Fibroblast of skin of back (primary cell): ENCODE measurements at regions not wholly inside any gene's neighbourhood (a gene's known extent, or its start where the extent isn't known, plus 50 kb on each side); places are given as distances from the start of the nearest gene placed in this dataset.
A peak's percentile ranks its signal among the peaks of the same experiment; 100 is the strongest.

Experiments used
- DNase-seq: peaks from one replicate; pipeline ENCODE4 v3.0.0-alpha.2; 2013

- no peak for DNase-seq
Observed at GRCh38 chr16:85971902-85972638, 73.1 kb downstream of the IRF8 start.

GRCh38 chr16:85974428-85975375, 75.7 kb downstream of the IRF8 start:
- DNase-seq, result no peak

- DNase-seq, result no peak
Observed at GRCh38 chr16:85975451-85975981, 76.6 kb downstream of the IRF8 start.

GRCh38 chr16:85978291-85978775, 79.4 kb downstream of the IRF8 start:
- no peak for DNase-seq

- no peak for DNase-seq
Observed at GRCh38 chr16:85978976-85979375, 80.0 kb downstream of the IRF8 start.

GRCh38 chr16:85979605-85980004, 80.6 kb downstream of the IRF8 start:
- no peak for DNase-seq

- no peak for DNase-seq
Observed at GRCh38 chr16:85980686-85981085, 81.7 kb downstream of the IRF8 start.

GRCh38 chr16:85981826-85982562, 83.0 kb downstream of the IRF8 start:
- no peak for DNase-seq

- DNase-seq, result no peak
Observed at GRCh38 chr16:85982563-85982939, 83.6 kb downstream of the IRF8 start.

- DNase-seq, result no peak
Observed at GRCh38 chr16:85983064-85983463, 84.1 kb downstream of the IRF8 start.

GRCh38 chr16:85983606-85984230, 84.8 kb downstream of the IRF8 start:
- no peak for DNase-seq

- DNase-seq, result no peak
Observed at GRCh38 chr16:85984231-85984880, 85.4 kb downstream of the IRF8 start.

GRCh38 chr16:85984947-85985451, 86.0 kb downstream of the IRF8 start:
- no peak for DNase-seq

- peak; percentile 9 for DNase-seq
Observed at GRCh38 chr16:85986931-85987749, 88.2 kb downstream of the IRF8 start.

GRCh38 chr16:85987750-85988078, 88.8 kb downstream of the IRF8 start:
- DNase-seq, result no peak

- no peak for DNase-seq
Observed at GRCh38 chr16:85988306-85988705, 89.3 kb downstream of the IRF8 start.

GRCh38 chr16:85988723-85989313, 89.9 kb downstream of the IRF8 start:
- no peak for DNase-seq

GRCh38 chr16:85989376-85989775, 90.4 kb downstream of the IRF8 start:
- DNase-seq, result no peak

- no peak for DNase-seq
Observed at GRCh38 chr16:85989863-85990643, 91.1 kb downstream of the IRF8 start.
